ENCODE measurements at regions not wholly inside any gene's neighbourhood (a gene's known extent, or its start where the extent isn't known, plus 50 kb on each side); places are given as distances from the start of the nearest gene placed in this dataset.
"Not testable (repeated sequence)": the region's sequence is repeated elsewhere in the genome, so short reads cannot be mapped to it uniquely, and the experiment has no call there.

- H3K4me1 Mint-ChIP-seq (ENCODE audit: low read depth): no peaks in the 10 kb centered on the region
- H3K27ac Mint-ChIP-seq: no peak overlapping the region
- H3K9me3 Mint-ChIP-seq: no peaks in the 10 kb centered on the region
- no peaks in the 10 kb centered on the region for H3K36me3 Mint-ChIP-seq (ENCODE audit: low read depth)
- no peak overlapping the region for H3K4me3 Mint-ChIP-seq
- H3K27me3 Mint-ChIP-seq (ENCODE audit: low read depth): no peaks in the 10 kb centered on the region
These were observed 277.0 kb upstream of the ZEB2 start for GRCh38 chr2:144796936-144797335.

GRCh38 chr2:144796164-144796563 lies 276.2 kb upstream of the ZEB2 start:
- Mint-ChIP-seq H3K4me3 (no peak overlapping the region), H3K4me1 (ENCODE audit: low read depth) (no peaks in the 10 kb centered on the region), H3K9me3 (no peaks in the 10 kb centered on the region), H3K36me3 (ENCODE audit: low read depth) (no peaks in the 10 kb centered on the region), H3K27ac (no peak overlapping the region), H3K27me3 (ENCODE audit: low read depth) (no peaks in the 10 kb centered on the region)

GRCh38 chr2:144785253-144785652 lies 265.3 kb upstream of the ZEB2 start:
- Mint-ChIP-seq H3K4me1 (ENCODE audit: low read depth) (no peaks in the 10 kb centered on the region), H3K27me3 (ENCODE audit: low read depth) (peaks cover 4% of the 10 kb centered on the region), H3K36me3 (ENCODE audit: low read depth) (no peaks in the 10 kb centered on the region), H3K9me3 (no peaks in the 10 kb centered on the region), H3K4me3 (no peak overlapping the region), H3K27ac (no peak overlapping the region)

GRCh38 chr2:144780983-144781382 lies 261.1 kb upstream of the ZEB2 start:
- Mint-ChIP-seq H3K27me3 (ENCODE audit: low read depth) (no peaks in the 10 kb centered on the region), H3K4me3 (no peak overlapping the region), H3K4me1 (ENCODE audit: low read depth) (no peaks in the 10 kb centered on the region), H3K27ac (no peak overlapping the region), H3K9me3 (no peaks in the 10 kb centered on the region), H3K36me3 (ENCODE audit: low read depth) (no peaks in the 10 kb centered on the region)

GRCh38 chr2:144776766-144777165 lies 256.8 kb upstream of the ZEB2 start:
- H3K4me3 Mint-ChIP-seq: no peak overlapping the region
- no peak overlapping the region for H3K27ac Mint-ChIP-seq
- H3K36me3 Mint-ChIP-seq (ENCODE audit: low read depth): no peaks in the 10 kb centered on the region
- H3K9me3 Mint-ChIP-seq: no peaks in the 10 kb centered on the region
- H3K4me1 Mint-ChIP-seq (ENCODE audit: low read depth): no peaks in the 10 kb centered on the region
- H3K27me3 Mint-ChIP-seq (ENCODE audit: low read depth): no peaks in the 10 kb centered on the region

GRCh38 chr2:144774809-144775208 lies 254.9 kb upstream of the ZEB2 start:
- Mint-ChIP-seq H3K4me1 (ENCODE audit: low read depth) (no peaks in the 10 kb centered on the region), H3K27me3 (ENCODE audit: low read depth) (peaks cover under 1% of the 10 kb centered on the region)

GRCh38 chr2:144771348-144771747 lies 251.4 kb upstream of the ZEB2 start:
- no peaks in the 10 kb centered on the region for H3K9me3 Mint-ChIP-seq
- no peak overlapping the region for H3K4me3 Mint-ChIP-seq
- H3K36me3 Mint-ChIP-seq (ENCODE audit: low read depth): no peaks in the 10 kb centered on the region
- H3K4me1 Mint-ChIP-seq (ENCODE audit: low read depth): no peaks in the 10 kb centered on the region
- H3K27me3 Mint-ChIP-seq (ENCODE audit: low read depth): peaks cover 4% of the 10 kb centered on the region
- no peak overlapping the region for H3K27ac Mint-ChIP-seq

More at GRCh38 chr2:144774809-144775208, 254.9 kb upstream of the ZEB2 start:
- H3K36me3 Mint-ChIP-seq (ENCODE audit: low read depth): no peaks in the 10 kb centered on the region
- H3K4me3 Mint-ChIP-seq: no peak overlapping the region
- H3K9me3 Mint-ChIP-seq: no peaks in the 10 kb centered on the region
- no peak overlapping the region for H3K27ac Mint-ChIP-seq

GRCh38 chr2:144770616-144771230 lies 250.8 kb upstream of the ZEB2 start:
- H3K27ac Mint-ChIP-seq: no peak overlapping the region
- H3K27me3 Mint-ChIP-seq (ENCODE audit: low read depth): peaks cover 4% of the 10 kb centered on the region
- no peaks in the 10 kb centered on the region for H3K9me3 Mint-ChIP-seq
- H3K4me3 Mint-ChIP-seq: no peak overlapping the region
- H3K36me3 Mint-ChIP-seq (ENCODE audit: low read depth): no peaks in the 10 kb centered on the region
- H3K4me1 Mint-ChIP-seq (ENCODE audit: low read depth): no peaks in the 10 kb centered on the region

- H3K4me1 Mint-ChIP-seq (ENCODE audit: low read depth); H3K36me3 Mint-ChIP-seq (ENCODE audit: low read depth); H3K27ac Mint-ChIP-seq; H3K27me3 Mint-ChIP-seq (ENCODE audit: low read depth); H3K9me3 Mint-ChIP-seq; H3K4me3 Mint-ChIP-seq: not testable (repeated sequence)
These were observed 241.0 kb upstream of the ZEB2 start for GRCh38 chr2:144760939-144761338.

GRCh38 chr2:144759746-144760145 lies 239.8 kb upstream of the ZEB2 start:
- no peaks in the 10 kb centered on the region for H3K36me3 Mint-ChIP-seq (ENCODE audit: low read depth)
- H3K9me3 Mint-ChIP-seq: no peaks in the 10 kb centered on the region
- no peak overlapping the region for H3K4me3 Mint-ChIP-seq
- no peaks in the 10 kb centered on the region for H3K4me1 Mint-ChIP-seq (ENCODE audit: low read depth)
- H3K27ac Mint-ChIP-seq: no peak overlapping the region
- H3K27me3 Mint-ChIP-seq (ENCODE audit: low read depth): no peaks in the 10 kb centered on the region

- not testable (repeated sequence) for H3K27ac Mint-ChIP-seq; H3K9me3 Mint-ChIP-seq; H3K4me1 Mint-ChIP-seq (ENCODE audit: low read depth); H3K36me3 Mint-ChIP-seq (ENCODE audit: low read depth); H3K27me3 Mint-ChIP-seq (ENCODE audit: low read depth); H3K4me3 Mint-ChIP-seq
These were observed 238.3 kb upstream of the ZEB2 start for GRCh38 chr2:144758196-144758595.

- H3K36me3 Mint-ChIP-seq (ENCODE audit: low read depth): no peaks in the 10 kb centered on the region
- no peak overlapping the region for H3K27ac Mint-ChIP-seq
- no peaks in the 10 kb centered on the region for H3K4me1 Mint-ChIP-seq (ENCODE audit: low read depth)
- no peak overlapping the region for H3K4me3 Mint-ChIP-seq
- H3K9me3 Mint-ChIP-seq: no peaks in the 10 kb centered on the region
- no peaks in the 10 kb centered on the region for H3K27me3 Mint-ChIP-seq (ENCODE audit: low read depth)
These were observed 233.5 kb upstream of the ZEB2 start for GRCh38 chr2:144753416-144753815.

GRCh38 chr2:144751142-144751905 lies 231.4 kb upstream of the ZEB2 start:
- H3K9me3 Mint-ChIP-seq: peaks cover 17% of the 10 kb centered on the region
- H3K4me1 Mint-ChIP-seq (ENCODE audit: low read depth): no peaks in the 10 kb centered on the region
- H3K27ac Mint-ChIP-seq: no peak overlapping the region
- H3K36me3 Mint-ChIP-seq (ENCODE audit: low read depth): no peaks in the 10 kb centered on the region
- no peak overlapping the region for H3K4me3 Mint-ChIP-seq
- no peaks in the 10 kb centered on the region for H3K27me3 Mint-ChIP-seq (ENCODE audit: low read depth)

- Mint-ChIP-seq H3K9me3 (peaks cover 20% of the 10 kb centered on the region), H3K36me3 (ENCODE audit: low read depth) (no peaks in the 10 kb centered on the region), H3K27ac (no peak overlapping the region), H3K4me3 (no peak overlapping the region), H3K4me1 (ENCODE audit: low read depth) (no peaks in the 10 kb centered on the region), H3K27me3 (ENCODE audit: low read depth) (no peaks in the 10 kb centered on the region)
These were observed 229.3 kb upstream of the ZEB2 start for GRCh38 chr2:144749188-144749587.

GRCh38 chr2:144748443-144748842 lies 228.5 kb upstream of the ZEB2 start:
- H3K4me1 Mint-ChIP-seq (ENCODE audit: low read depth): no peaks in the 10 kb centered on the region
- no peaks in the 10 kb centered on the region for H3K27me3 Mint-ChIP-seq (ENCODE audit: low read depth)
- H3K27ac Mint-ChIP-seq: no peak overlapping the region
- H3K36me3 Mint-ChIP-seq (ENCODE audit: low read depth): no peaks in the 10 kb centered on the region
- H3K9me3 Mint-ChIP-seq: peaks cover 21% of the 10 kb centered on the region
- no peak overlapping the region for H3K4me3 Mint-ChIP-seq

Data from T-helper 1 cell treated with Interleukin-12 subunit alpha and Interleukin-12 subunit beta and Interleukin-4 antibody, amounts not matched to agents 30 μg/mL and 1 μg/mL, for 36 hours (primary cell).